NCI-H2107 treated with DMSO at 0.1 percent for 48 hours (cell line): ENCODE measurements at regions not wholly inside any gene's neighbourhood (a gene's known extent, or its start where the extent isn't known, plus 50 kb on each side); places are given as distances from the start of the nearest gene placed in this dataset.

Experiments
- DNase-seq: peaks from one replicate; lab custom pipeline; 2025; ENCODE audit not compliant: unreplicated experiment; lab: John Stamatoyannopoulos, UW

- DNase-seq, result no peak
Observed at GRCh38 chr14:53478174-53478573, 325.1 kb upstream of the DDHD1 start.

DNA sequence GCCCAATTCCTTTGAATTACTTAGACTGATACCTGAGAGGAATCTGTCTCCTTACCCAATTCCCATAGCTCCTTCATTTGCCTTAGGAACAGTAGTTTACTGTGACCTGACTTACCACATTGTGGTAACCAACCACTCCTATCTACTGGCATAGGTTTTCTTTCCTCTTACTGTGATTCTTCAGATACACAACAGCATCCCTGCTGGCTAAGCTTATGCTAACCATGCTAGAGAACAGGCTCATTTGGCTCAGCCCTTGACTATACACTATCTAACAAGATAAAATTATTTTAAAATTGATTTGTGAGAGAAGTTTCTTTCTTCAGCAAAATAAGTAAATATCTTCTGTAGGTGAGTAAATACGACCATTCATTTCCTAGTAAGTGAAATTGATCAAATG is 320.4 kb upstream of the DDHD1 start:
- DNase-seq, result no peak

GRCh38 chr14:53472306-53472705 is 319.2 kb upstream of the DDHD1 start:
- DNase-seq, result no peak

DNA sequence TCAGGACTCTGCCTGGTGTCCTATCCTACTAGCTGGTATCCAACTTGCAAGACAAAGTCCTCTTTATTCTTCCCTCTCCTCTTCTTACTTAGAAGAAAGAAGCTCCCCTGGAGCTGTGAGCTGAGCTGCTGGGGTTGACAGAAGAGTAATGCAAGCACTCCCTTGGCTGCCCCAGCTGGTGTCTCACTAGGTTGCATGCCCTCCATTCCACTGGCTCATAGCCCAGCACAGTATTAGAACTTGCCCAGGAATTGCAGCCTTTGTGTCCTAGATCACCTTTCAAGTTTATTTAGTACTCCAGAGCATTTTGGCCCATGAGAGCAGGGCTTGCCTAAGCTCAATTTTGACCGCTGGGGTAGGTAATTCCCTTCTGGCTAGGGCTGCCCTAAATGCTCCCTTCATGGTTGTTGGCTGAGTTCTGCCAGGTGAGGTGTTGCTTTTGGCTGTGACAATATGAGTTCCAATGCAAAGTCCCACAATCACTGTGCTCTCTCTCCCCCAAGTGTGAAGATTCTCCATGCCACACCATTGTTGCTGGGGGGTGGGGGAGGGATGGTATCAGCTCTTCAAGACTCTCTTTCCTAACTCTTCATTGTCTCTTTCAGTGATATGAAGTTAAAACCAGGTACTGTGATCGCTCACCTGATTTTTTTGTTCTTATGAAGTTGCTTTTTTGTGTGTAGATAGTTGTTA is 317.4 kb upstream of the DDHD1 start:
- DNase-seq, result no peak

DNA sequence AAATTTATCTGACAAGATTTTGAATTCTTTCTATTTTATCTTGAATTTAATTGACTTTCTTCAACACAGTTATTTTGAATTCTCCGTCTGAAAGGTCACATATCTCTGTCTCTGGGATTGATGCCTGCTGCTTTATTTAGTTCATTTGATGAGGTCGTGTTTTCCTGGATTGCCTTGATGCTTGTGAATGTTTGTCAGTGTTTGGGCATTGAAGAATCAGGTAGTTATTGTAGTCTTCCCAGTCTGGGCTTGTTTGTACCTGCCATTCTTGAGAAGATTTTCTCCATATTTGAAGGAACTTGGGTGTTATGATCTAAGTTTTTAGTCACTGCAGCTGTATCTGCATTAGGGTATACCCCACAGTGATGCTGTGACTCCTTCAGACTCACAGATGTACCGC is 315.8 kb upstream of the DDHD1 start:
- no peak for DNase-seq

GRCh38 chr14:53464376-53464775 is 311.3 kb upstream of the DDHD1 start:
- no peak for DNase-seq

- no peak for DNase-seq
Observed at GRCh38 chr14:53462931-53463778, 310.0 kb upstream of the DDHD1 start.

DNA sequence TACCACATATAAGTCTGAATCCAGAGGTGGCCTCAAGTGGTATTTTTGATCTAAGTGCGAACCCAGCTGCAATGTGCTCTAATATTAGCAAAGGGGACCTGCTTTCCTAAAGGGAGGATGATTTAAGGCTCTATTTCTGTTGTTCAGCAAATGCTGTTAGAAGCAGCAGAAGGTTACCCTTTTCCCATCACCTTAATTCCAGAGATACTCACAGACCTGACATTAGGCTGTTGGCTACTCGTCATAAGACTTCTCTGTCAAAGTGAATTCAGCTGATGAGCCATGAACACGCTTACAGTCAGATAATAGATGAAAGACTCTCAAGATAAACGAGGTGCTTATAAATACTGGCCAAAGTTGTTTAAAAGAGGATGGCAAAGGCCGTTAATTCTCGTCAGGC is 308.7 kb upstream of the DDHD1 start:
- no peak for DNase-seq

GRCh38 chr14:53460544-53460943 is 307.4 kb upstream of the DDHD1 start:
- DNase-seq, result no peak

DNA sequence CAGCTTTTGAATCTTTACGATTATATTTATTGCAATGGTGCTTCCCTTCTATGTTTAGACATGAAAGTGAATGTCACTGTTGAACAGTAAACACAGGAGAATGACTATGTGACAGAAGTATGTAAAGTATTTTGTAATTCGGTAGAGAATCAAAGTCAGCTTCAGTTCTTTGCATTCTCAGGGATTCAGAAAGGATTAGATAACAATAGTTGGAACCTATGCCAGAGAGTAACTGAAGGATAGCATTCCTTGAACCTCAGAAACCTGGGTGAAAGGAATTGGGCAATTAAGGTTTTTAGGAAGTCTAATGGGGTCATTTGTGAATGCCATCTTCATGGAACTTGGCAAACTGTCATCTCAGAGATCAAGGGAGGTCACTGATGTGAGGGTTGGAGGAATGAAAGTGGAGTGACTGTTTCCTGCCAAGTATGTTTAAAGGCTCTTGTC is 305.3 kb upstream of the DDHD1 start:
- no peak for DNase-seq

DNA sequence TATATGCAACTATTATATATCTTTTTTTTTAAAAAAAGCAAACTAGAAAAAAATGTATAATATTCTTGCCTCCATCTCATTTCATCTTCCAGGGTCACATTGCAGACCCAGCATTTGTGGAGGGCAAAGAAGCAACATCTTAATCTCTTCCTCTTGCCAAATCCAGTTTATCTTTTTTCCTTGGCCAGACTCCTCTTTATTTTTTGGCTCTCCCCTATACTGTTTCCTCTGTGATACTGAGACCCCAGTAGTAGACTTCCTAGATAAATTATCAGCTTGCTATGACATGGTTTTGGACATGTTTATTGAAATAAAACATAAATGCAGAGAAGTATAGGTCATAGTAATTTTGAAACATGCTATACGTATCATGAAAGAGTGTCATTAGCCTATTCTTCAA is 303.8 kb upstream of the DDHD1 start:
- DNase-seq, result no peak

- no peak for DNase-seq
Observed at GRCh38 chr14:53452005-53452673, 299.0 kb upstream of the DDHD1 start.

GRCh38 chr14:53450871-53451270 is 297.7 kb upstream of the DDHD1 start:
- DNase-seq, result no peak

GRCh38 chr14:53448682-53449081 is 295.6 kb upstream of the DDHD1 start:
- no peak for DNase-seq

GRCh38 chr14:53444677-53445312 is 291.7 kb upstream of the DDHD1 start:
- no peak for DNase-seq

DNA sequence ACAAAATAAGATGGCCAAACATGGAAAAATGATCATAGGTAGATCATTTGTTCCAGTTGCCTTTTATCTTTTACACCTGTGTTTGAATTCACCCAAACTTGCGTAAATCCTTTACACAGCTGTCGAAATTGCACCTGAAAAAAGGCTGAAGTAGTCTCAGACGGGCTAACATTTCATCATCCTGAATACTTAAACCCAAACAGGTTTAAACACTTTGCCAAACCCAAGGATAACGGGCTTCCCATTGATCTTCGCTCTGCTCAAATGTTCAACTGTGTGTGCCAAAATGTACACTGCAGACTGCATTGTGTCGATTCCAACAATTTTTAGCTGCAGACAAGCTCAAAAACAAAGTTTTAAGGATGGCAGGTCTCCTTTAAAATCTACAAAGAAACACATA is 288.7 kb upstream of the DDHD1 start:
- no peak for DNase-seq

DNA sequence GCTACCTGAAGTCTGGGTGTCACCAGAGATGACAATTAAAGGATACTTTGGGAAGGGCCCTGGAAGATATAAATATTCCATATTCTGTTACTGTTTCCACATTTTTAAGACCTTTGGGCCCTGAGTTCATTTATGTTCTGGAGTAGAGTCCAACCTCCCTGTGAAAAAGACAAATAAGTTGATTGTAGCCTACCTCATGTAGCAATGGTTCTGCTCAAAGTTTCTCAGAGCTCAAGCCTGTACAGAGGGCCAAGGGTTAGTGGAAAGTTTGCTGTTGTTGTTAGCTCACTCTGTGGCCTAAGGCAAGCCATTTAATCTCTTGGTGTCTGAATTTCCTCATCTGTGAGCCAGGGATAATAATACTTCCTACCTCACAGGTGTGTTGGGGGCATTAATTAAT is 284.7 kb upstream of the DDHD1 start:
- no peak for DNase-seq

GRCh38 chr14:53432378-53432802 is 279.3 kb upstream of the DDHD1 start:
- DNase-seq, result peak; percentile 19

GRCh38 chr14:53430870-53431269 is 277.7 kb upstream of the DDHD1 start:
- no peak for DNase-seq

GRCh38 chr14:53412819-53413675 is 259.9 kb upstream of the DDHD1 start:
- no peak for DNase-seq
